CD8-positive, alpha-beta memory T cell (primary cell): ENCODE measurements at regions not wholly inside any gene's neighbourhood (a gene's known extent, or its start where the extent isn't known, plus 50 kb on each side); places are given as distances from the start of the nearest gene placed in this dataset.

Source experiments
- CTCF ChIA-PET: fragments of 350-600 bp; sonication (Branson Sonifier 250); formaldehyde crosslinking; loops from one replicate; lab custom pipeline; 2021; ENCODE audit warnings: antibody characterized with exemption; lab: Charles Lee
- POLR2A ChIA-PET: fragments of 350-600 bp; sonication (Branson Sonifier 250); formaldehyde crosslinking; loops from one replicate; lab custom pipeline; 2021; ENCODE audit warnings: antibody characterized with exemption; lab: Charles Lee
- DNase-seq, 5 donors: peaks; one replicate each; pipeline versions ENCODE4 v3.0.0 to v3.0.0-alpha.2; 2020 to 2022; ENCODE audit warnings: mixed read lengths in 1 of 5
- H3K27ac ChIP-seq: one replicate; pipeline ENCODE4 v1.7.0; 2013; ENCODE audit warnings: low read depth, mild to moderate bottlenecking, low read length, moderate library complexity
- H3K27me3 ChIP-seq: 2 replicates; pipeline ENCODE4 v1.7.0; 2013; ENCODE audit warnings: low read length, mild to moderate bottlenecking; ENCODE audit not compliant: insufficient read depth, poor library complexity, severe bottlenecking
- H3K36me3 ChIP-seq: 2 replicates; pipeline ENCODE4 v1.7.0; 2013; ENCODE audit warnings: mild to moderate bottlenecking, low read length, moderate library complexity; ENCODE audit not compliant: insufficient read depth
- H3K4me1 ChIP-seq: 2 replicates; pipeline ENCODE4 v1.7.0; 2013; ENCODE audit warnings: mild to moderate bottlenecking, low read length, moderate library complexity; ENCODE audit not compliant: insufficient read depth
- H3K4me3 ChIP-seq: 2 replicates; pipeline ENCODE4 v1.7.0; 2013; ENCODE audit warnings: mild to moderate bottlenecking, low read length
- H3K9me3 ChIP-seq: 2 replicates; pipeline ENCODE4 v1.7.0; 2013; ENCODE audit warnings: mild to moderate bottlenecking, low read length
- H3K27ac Mint-ChIP-seq, 8 donors: one replicate each; pipeline ENCODE4 v1.8.0; 2020 to 2021; ENCODE audit warnings: mixed read lengths in 8 of 8, mild to moderate bottlenecking in 6 of 8, inconsistent platforms in 3 of 8, moderate library complexity in 3 of 8
- H3K27me3 Mint-ChIP-seq, 2 donors: one replicate each; pipeline ENCODE4 v1.8.0; 2020 to 2021; ENCODE audit warnings: mixed read lengths in 2 of 2, mild to moderate bottlenecking in 1 of 2, moderate library complexity in 1 of 2
- H3K36me3 Mint-ChIP-seq, 3 donors: one replicate each; pipeline ENCODE4 v1.8.0; 2020 to 2021; ENCODE audit warnings: mixed read lengths in 3 of 3, inconsistent platforms in 1 of 3, mild to moderate bottlenecking in 1 of 3
- H3K4me1 Mint-ChIP-seq, 3 donors: one replicate each; pipeline ENCODE4 v1.8.0; 2020 to 2021; ENCODE audit warnings: mixed read lengths in 3 of 3, inconsistent platforms in 1 of 3, mild to moderate bottlenecking in 1 of 3
- H3K4me3 Mint-ChIP-seq, 7 donors: one replicate each; pipeline ENCODE4 v1.8.0; 2020 to 2021; ENCODE audit warnings: mixed read lengths in 7 of 7, mild to moderate bottlenecking in 6 of 7, moderate library complexity in 4 of 7, inconsistent platforms in 2 of 7
- H3K9me3 Mint-ChIP-seq, 5 donors: one replicate each; pipeline ENCODE4 v1.8.0; 2020 to 2022; ENCODE audit warnings: mixed read lengths in 5 of 5, mild to moderate bottlenecking in 3 of 5, moderate library complexity in 2 of 5, inconsistent platforms in 1 of 5

DNA sequence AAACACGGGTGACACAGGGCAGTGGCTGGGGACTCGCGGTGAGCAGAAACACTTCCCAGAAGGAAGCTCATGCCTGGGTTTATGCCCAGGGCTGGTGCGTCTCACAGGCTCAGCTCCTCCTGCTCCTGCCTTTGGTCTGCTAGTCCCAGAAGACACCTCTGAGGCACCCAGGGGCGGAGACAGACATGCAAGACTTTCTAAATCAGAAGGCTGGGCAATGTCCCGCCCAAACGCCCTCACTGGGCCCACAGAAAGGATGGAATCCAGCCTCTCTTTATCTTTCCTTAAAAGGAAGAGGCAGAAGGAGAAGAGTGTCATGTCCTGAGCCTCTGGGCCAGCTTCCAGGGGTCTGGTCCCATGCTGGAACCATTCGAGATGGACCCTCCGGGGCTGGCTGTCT lies 197.7 kb upstream of the RPL38 start:
- ChIA-PET CTCF (no interaction called here), POLR2A (no interaction called here)
- H3K4me3 ChIP-seq, result no peak overlapping the region
- Mint-ChIP-seq H3K27ac (no peak overlapping the region), H3K4me3 (no peak overlapping the region), H3K9me3 (no peaks in the 10 kb centered on the region), H3K4me1 (peaks cover 0 to 4% (median 0%) of the 10 kb centered on the region in 3 donors), H3K36me3 (no peaks in the 10 kb centered on the region), H3K27me3 (peaks cover 18 to 60% of the 10 kb centered on the region in 2 donors)
- peaks cover 6% of the 10 kb centered on the region for H3K27me3 ChIP-seq
- H3K4me1 ChIP-seq, result no peaks in the 10 kb centered on the region
- no peaks in the 10 kb centered on the region for H3K9me3 ChIP-seq
- H3K36me3 ChIP-seq, result no peaks in the 10 kb centered on the region
- DNase-seq, result no peak
- no peak overlapping the region for H3K27ac ChIP-seq

- CTCF ChIA-PET, result no interaction called here
These were observed 197.1 kb upstream of the RPL38 start for GRCh38 chr17:74006371-74006770.

DNA sequence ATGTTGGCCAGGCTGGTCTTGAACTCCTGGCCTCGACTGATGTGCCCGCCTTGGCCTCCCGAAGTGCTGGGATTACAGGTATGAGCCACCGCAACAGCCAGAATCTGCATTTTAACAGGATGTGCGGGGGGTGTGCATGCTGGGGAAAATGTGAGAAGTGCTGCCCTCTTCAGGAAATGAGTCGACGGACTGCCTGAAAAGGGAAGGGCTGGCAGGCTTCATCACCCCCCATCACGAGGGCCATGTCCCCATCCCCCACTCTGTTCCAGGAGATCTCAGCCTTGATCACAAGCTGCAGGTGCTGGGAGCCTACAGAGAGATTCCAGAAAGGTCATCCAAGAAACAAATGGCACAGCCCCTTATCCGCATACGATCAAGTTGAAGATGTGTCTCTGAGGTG lies 195.3 kb upstream of the RPL38 start:
- DNase-seq, result no peak
- Histone ChIP-seq H3K27ac (no peak overlapping the region), H3K9me3 (no peaks in the 10 kb centered on the region), H3K4me3 (no peak overlapping the region), H3K36me3 (no peaks in the 10 kb centered on the region), H3K4me1 (no peaks in the 10 kb centered on the region), H3K27me3 (peaks cover 6% of the 10 kb centered on the region)
- H3K27ac Mint-ChIP-seq, result no peak overlapping the region
- CTCF ChIA-PET, result interaction anchor here (1.1 kb wide), 1 partner anchor 98 kb away, joined by 3 read pairs; no protein-coding TSS in a partner anchor
- no peaks in the 10 kb centered on the region for H3K9me3 Mint-ChIP-seq
- H3K4me3 Mint-ChIP-seq, result no peak overlapping the region
- POLR2A ChIA-PET, result no interaction called here
- H3K4me1 Mint-ChIP-seq, result peaks cover 2 to 15% (median 15%) of the 10 kb centered on the region in 3 donors
- peaks cover 19 to 65% of the 10 kb centered on the region in 2 donors for H3K27me3 Mint-ChIP-seq
- H3K36me3 Mint-ChIP-seq, result no peaks in the 10 kb centered on the region

More at GRCh38 chr17:74006371-74006770, 197.1 kb upstream of the RPL38 start:
- POLR2A ChIA-PET, result interaction anchor here (0.5 kb wide), 1 partner anchor 562 kb away, joined by 3 read pairs; no protein-coding TSS in a partner anchor
- Histone ChIP-seq H3K27me3 (peaks cover 6% of the 10 kb centered on the region), H3K9me3 (no peaks in the 10 kb centered on the region), H3K4me3 (no peak overlapping the region), H3K36me3 (no peaks in the 10 kb centered on the region), H3K4me1 (no peaks in the 10 kb centered on the region), H3K27ac (no peak overlapping the region)
- Mint-ChIP-seq H3K4me3 (no peak overlapping the region), H3K27me3 (peaks cover 19 to 65% of the 10 kb centered on the region in 2 donors), H3K27ac (no peak overlapping the region), H3K36me3 (no peaks in the 10 kb centered on the region), H3K9me3 (no peaks in the 10 kb centered on the region), H3K4me1 (peaks cover 0 to 5% (median 0%) of the 10 kb centered on the region in 3 donors)
- no peak for DNase-seq

DNA sequence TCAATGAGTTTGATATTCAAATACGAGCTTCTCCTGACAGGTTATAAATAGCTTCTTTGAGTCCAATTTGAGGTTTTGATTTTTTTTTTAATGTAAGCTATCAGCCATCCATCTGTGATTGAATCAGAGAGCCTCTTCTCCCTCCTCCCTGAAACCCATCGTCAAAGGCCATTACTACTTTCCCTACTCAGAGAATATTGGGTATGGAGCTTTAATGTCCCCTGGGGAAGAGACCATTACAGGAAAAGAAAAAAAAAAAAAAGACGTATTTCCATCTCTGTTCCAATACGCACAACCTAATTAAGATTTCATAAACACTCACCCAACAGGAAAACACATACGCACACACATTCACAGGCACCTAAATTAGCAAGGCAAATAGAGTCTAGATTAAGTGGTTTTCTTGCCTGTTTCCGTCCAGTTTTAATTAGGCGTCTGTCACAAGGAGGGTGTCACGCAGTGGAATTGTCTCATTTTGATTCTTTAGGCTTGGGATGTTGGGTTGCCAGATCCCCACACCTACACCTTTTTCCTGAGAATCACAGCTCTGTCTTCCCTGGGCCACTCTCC lies 194.3 kb upstream of the RPL38 start:
- H3K36me3 Mint-ChIP-seq, result no peaks in the 10 kb centered on the region
- Histone ChIP-seq H3K4me1 (no peaks in the 10 kb centered on the region), H3K36me3 (no peaks in the 10 kb centered on the region), H3K9me3 (no peaks in the 10 kb centered on the region), H3K4me3 (no peak overlapping the region), H3K27ac (no peak overlapping the region), H3K27me3 (peaks cover 6% of the 10 kb centered on the region)
- ChIA-PET CTCF (interaction anchor here (1.1 kb wide), 1 partner anchor 97 kb away, joined by 3 read pairs; no protein-coding TSS in a partner anchor), POLR2A (no interaction called here)
- H3K27ac Mint-ChIP-seq, result no peak overlapping the region
- peaks cover 18 to 69% of the 10 kb centered on the region in 2 donors for H3K27me3 Mint-ChIP-seq
- peaks cover 2 to 16% (median 15%) of the 10 kb centered on the region in 3 donors for H3K4me1 Mint-ChIP-seq
- no peak for DNase-seq
- no peak overlapping the region for H3K4me3 Mint-ChIP-seq
- H3K9me3 Mint-ChIP-seq, result no peaks in the 10 kb centered on the region

DNA sequence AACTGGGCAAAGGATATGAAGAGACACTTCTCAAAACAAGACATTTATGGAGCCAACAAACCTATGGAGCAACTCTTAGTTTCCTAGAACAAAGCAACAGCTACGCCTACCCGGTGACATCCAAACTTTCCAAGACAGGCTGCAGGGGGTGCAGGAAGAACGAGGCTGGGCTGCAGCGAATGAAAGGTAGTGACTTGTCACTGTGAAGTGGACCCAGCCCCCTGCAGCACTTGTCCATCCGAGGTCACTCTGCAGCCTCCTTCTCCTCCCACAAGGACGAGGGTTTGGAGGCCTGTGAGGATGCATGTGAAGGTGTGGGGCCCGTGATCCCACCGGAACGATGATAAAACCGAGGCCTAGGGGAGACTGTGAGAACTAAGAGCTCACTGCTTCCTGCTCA lies 192.6 kb upstream of the RPL38 start:
- H3K36me3 ChIP-seq, result no peaks in the 10 kb centered on the region
- no peaks in the 10 kb centered on the region for H3K9me3 Mint-ChIP-seq
- H3K36me3 Mint-ChIP-seq, result no peaks in the 10 kb centered on the region
- H3K27ac Mint-ChIP-seq, result no peak overlapping the region
- H3K4me3 Mint-ChIP-seq, result no peak overlapping the region
- no peaks in the 10 kb centered on the region for H3K9me3 ChIP-seq
- H3K4me1 ChIP-seq, result no peaks in the 10 kb centered on the region
- peaks cover 2 to 16% (median 15%) of the 10 kb centered on the region in 3 donors for H3K4me1 Mint-ChIP-seq
- no peak for DNase-seq
- H3K27me3 Mint-ChIP-seq, result peaks cover 18 to 64% of the 10 kb centered on the region in 2 donors
- H3K27ac ChIP-seq, result no peak overlapping the region
- CTCF ChIA-PET, result interaction anchor here (2.2 kb wide), 1 partner anchor 12 kb away, joined by 8 read pairs; no protein-coding TSS in a partner anchor
- POLR2A ChIA-PET, result no interaction called here
- no peak overlapping the region for H3K4me3 ChIP-seq
- peaks cover 6% of the 10 kb centered on the region for H3K27me3 ChIP-seq

GRCh38 chr17:74011966-74012365 lies 191.5 kb upstream of the RPL38 start:
- H3K4me1 Mint-ChIP-seq, result peaks cover 2 to 16% (median 15%) of the 10 kb centered on the region in 3 donors
- H3K36me3 Mint-ChIP-seq, result no peaks in the 10 kb centered on the region
- H3K4me3 ChIP-seq, result no peak overlapping the region
- no peaks in the 10 kb centered on the region for H3K36me3 ChIP-seq
- no peaks in the 10 kb centered on the region for H3K9me3 ChIP-seq
- H3K4me1 ChIP-seq, result no peaks in the 10 kb centered on the region
- peaks cover 6% of the 10 kb centered on the region for H3K27me3 ChIP-seq
- ChIA-PET CTCF (interaction anchor here (2.2 kb wide), 1 partner anchor 13 kb away, joined by 8 read pairs; no protein-coding TSS in a partner anchor), POLR2A (no interaction called here)
- peaks cover 17 to 62% of the 10 kb centered on the region in 2 donors for H3K27me3 Mint-ChIP-seq
- DNase-seq, result no peak
- H3K4me3 Mint-ChIP-seq, result no peak overlapping the region
- H3K9me3 Mint-ChIP-seq, result no peaks in the 10 kb centered on the region
- no peak overlapping the region for H3K27ac ChIP-seq
- H3K27ac Mint-ChIP-seq, result no peak overlapping the region

DNA sequence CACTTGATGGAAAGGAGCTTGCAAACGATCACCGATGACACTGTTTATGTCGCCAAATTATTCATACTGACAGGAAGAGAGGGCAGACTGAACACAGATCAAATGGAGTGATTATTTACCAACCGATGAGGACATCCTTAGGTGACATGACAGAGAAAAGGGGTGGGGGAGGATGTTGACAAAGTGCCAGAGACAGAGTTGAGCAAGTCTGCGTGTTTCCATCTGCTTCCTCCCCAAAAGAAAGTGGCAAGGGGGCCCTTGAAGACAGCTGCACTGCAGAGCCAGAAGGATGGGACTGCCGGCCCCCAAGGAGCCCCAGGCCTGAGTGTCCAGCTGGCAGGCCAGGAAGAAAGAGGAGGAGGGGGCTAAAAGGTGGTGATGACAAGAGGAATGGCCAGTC lies 191.0 kb upstream of the RPL38 start:
- H3K9me3 Mint-ChIP-seq, result no peaks in the 10 kb centered on the region
- peak overlapping the region in 2 of 7 donors; percentile 16 to 72 for H3K4me3 Mint-ChIP-seq
- H3K36me3 Mint-ChIP-seq, result no peaks in the 10 kb centered on the region

DNA sequence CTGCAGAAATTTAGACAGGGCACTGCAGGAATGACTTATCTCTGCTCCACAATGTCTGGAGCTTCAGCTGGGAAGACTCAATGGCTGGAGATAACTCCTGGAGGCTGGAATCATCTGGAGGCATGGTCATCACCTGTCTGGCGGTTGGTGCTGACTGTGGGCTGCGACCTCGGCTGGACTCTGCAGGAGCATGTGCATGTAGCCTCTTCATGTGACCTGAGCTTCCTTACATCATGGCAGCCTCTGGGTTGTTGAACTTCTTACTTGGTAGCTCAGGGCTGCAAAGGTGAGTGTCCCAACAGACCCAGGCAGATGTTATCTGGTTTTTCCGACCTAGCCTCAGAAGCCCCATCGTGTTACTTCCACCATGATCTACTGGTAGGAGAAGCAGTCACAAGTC lies 188.2 kb upstream of the RPL38 start:
- Mint-ChIP-seq H3K4me3 (no peak overlapping the region), H3K9me3 (no peaks in the 10 kb centered on the region), H3K4me1 (peaks cover 2 to 16% (median 15%) of the 10 kb centered on the region in 3 donors), H3K27ac (peak overlapping the region in 1 of 8 donors; percentile 4), H3K36me3 (no peaks in the 10 kb centered on the region), H3K27me3 (peaks cover 8 to 41% of the 10 kb centered on the region in 2 donors)
- no peak for DNase-seq
- ChIA-PET POLR2A (no interaction called here), CTCF (no interaction called here)
- H3K36me3 ChIP-seq, result no peaks in the 10 kb centered on the region
- H3K27me3 ChIP-seq, result no peaks in the 10 kb centered on the region
- no peaks in the 10 kb centered on the region for H3K4me1 ChIP-seq
- H3K9me3 ChIP-seq, result no peaks in the 10 kb centered on the region
- H3K4me3 ChIP-seq, result no peak overlapping the region
- H3K27ac ChIP-seq, result no peak overlapping the region

More for the DNA sequence above, 191.0 kb upstream of the RPL38 start:
- no peaks in the 10 kb centered on the region for H3K4me1 ChIP-seq
- Mint-ChIP-seq H3K27ac (peak overlapping the region in 3 of 8 donors; percentile 12 to 82 (median 29)), H3K4me1 (peaks cover 2 to 16% (median 15%) of the 10 kb centered on the region in 3 donors), H3K27me3 (peaks cover 16 to 60% of the 10 kb centered on the region in 2 donors)
- ChIA-PET CTCF (no interaction called here), POLR2A (no interaction called here)
- H3K4me3 ChIP-seq, result no peak overlapping the region
- no peaks in the 10 kb centered on the region for H3K9me3 ChIP-seq
- peaks cover 6% of the 10 kb centered on the region for H3K27me3 ChIP-seq
- peak in 1 of 5 donors; percentile 15 for DNase-seq
- no peaks in the 10 kb centered on the region for H3K36me3 ChIP-seq
- H3K27ac ChIP-seq, result no peak overlapping the region
